ENCODE measurements at regions not wholly inside any gene's neighbourhood (a gene's known extent, or its start where the extent isn't known, plus 50 kb on each side); places are given as distances from the start of the nearest gene placed in this dataset.

- no peak for TF ChIP-seq RCOR1 (IDR thresholded peaks at IDR 0.05; ENCODE audit: insufficient replicate concordance, low read length)
Measured at GRCh38 chr18:56108478-56109367, 520.7 kb upstream of the TCF4 start (continued).

GRCh38 chr18:56107821-56108477, 520.0 kb upstream of the TCF4 start:
- Histone ChIP-seq H3K9me1 (ENCODE audit: insufficient read depth, low read length) (no peaks in the 10 kb centered on the region), H2BK15ac (ENCODE audit: low read depth, low read length) (no peak overlapping the region), H2AK5ac (ENCODE audit: low read depth, low read length) (no peak overlapping the region), H3K4me2 (ENCODE audit: low read depth, low read length) (no peak overlapping the region), H3K18ac (ENCODE audit: low read depth, low read length) (no peak overlapping the region), H4K5ac (ENCODE audit: low read depth, low read length) (no peak overlapping the region), H2BK120ac (ENCODE audit: low read depth, low read length) (no peak overlapping the region), H4K8ac (ENCODE audit: low read depth in 2 of 2, low read length in 2 of 2) (no peak overlapping the region), H2BK5ac (ENCODE audit: low read depth, low read length, poor library complexity, severe bottlenecking) (no peak overlapping the region), H3K23ac (ENCODE audit: low read depth, low read length) (no peak overlapping the region), H2AK9ac (replicated peaks; ENCODE audit: low read depth, low read length, poor library complexity) (no peak overlapping the region), H3K4me3 (ENCODE audit: insufficient read depth, low read depth, low read length) (no peak overlapping the region), H3K4ac (ENCODE audit: low read depth, low read length) (no peak overlapping the region), H3K4me1 (ENCODE audit: control insufficient read depth, insufficient read depth, low read length) (no peaks in the 10 kb centered on the region), H4K20me1 (ENCODE audit: insufficient read depth, low read length) (no peaks in the 10 kb centered on the region), H3K27me3 (ENCODE audit: control insufficient read depth, insufficient read depth, low read length) (no peaks in the 10 kb centered on the region), H3K9me3 (ENCODE audit: control insufficient read depth, insufficient read depth, low read length) (peaks cover 2% of the 10 kb centered on the region), H4K91ac (ENCODE audit: insufficient read depth, low read depth, low read length) (no peak overlapping the region), H3K56ac (ENCODE audit: extremely low read depth, insufficient read depth, low read length) (no peak overlapping the region), H2AFZ (replicated peaks; ENCODE audit: low read length, poor library complexity) (no peak overlapping the region), H3K36me3 (ENCODE audit: control insufficient read depth, insufficient read depth, low read length) (no peaks in the 10 kb centered on the region), H3K14ac (replicated peaks; ENCODE audit: low read depth, low read length) (no peak overlapping the region), H3K9ac (ENCODE audit: low read depth, low read length) (no peak overlapping the region), H3K27ac (ENCODE audit: insufficient read depth, low read length) (no peak overlapping the region), H3K79me1 (ENCODE audit: low read depth in 1 of 2, low read length in 2 of 2) (no peaks in the 10 kb centered on the region), H2BK20ac (ENCODE audit: low read depth, low read length) (no peak overlapping the region)
- BruUV-seq (replicated peaks): no TSS peak
- in situ Hi-C loops (cut with MboI; ENCODE audit: low sequenced_read_pairs): no loop called here
- WGBS, 2 experiments (ENCODE audit: extremely low coverage in 2 of 2, insufficient read length in 1 of 2): 100% methylated on average over 1 of the region's 5 CpGs; no CpG with 5 or more reads in 1 of the 2 experiments
- ATAC-seq (ENCODE audit: low read depth) (no peak), DNase-seq (no peak)
- CTCF ChIA-PET: interaction anchor here (1.2 kb wide), 1 partner anchor 14 kb away, joined by 3 read pairs; no protein-coding TSS in a partner anchor
- intact Hi-C loops (cut with micrococcal nuclease): no loop called here
- TF ChIP-seq NFE2L2 (IDR thresholded peaks at IDR 0.05; ENCODE audit: low read depth, low read length): no peak
- dilution Hi-C loops (cut with HindIII; ENCODE audit: low sequenced_read_pairs, unreplicated experiment): no loop called here
- POLR2A ChIA-PET (ENCODE audit: unreplicated experiment): no interaction called here

Data from IMR-90 (cell line).